Uterus (tissue), 2 donors: ENCODE measurements at regions not wholly inside any gene's neighbourhood (a gene's known extent, or its start where the extent isn't known, plus 50 kb on each side); places are given as distances from the start of the nearest gene placed in this dataset.

ENCODE experiments used
- POLR2A ChIP-seq, 2 donors: fragments of 450-650 bp; IDR thresholded peaks; one replicate each; pipeline ENCODE4 v1.6.1; 2016; ENCODE audit warnings: antibody characterized with exemption in 2 of 2, mild to moderate bottlenecking in 1 of 2, moderate library complexity in 1 of 2
- TF ChIP-seq, protein P1 (sequence below), 4 experiments: fragments of 200-600 bp in 2 of 4; fragments of 450-650 bp in 2 of 4; sonication (generic) in 2 of 4; IDR thresholded peaks; one replicate each; pipeline ENCODE4 v1.5.1; 2016 to 2019; ENCODE audit warnings: antibody characterized with exemption in 4 of 4, mild to moderate bottlenecking in 2 of 4, moderate library complexity in 1 of 4

DNA sequence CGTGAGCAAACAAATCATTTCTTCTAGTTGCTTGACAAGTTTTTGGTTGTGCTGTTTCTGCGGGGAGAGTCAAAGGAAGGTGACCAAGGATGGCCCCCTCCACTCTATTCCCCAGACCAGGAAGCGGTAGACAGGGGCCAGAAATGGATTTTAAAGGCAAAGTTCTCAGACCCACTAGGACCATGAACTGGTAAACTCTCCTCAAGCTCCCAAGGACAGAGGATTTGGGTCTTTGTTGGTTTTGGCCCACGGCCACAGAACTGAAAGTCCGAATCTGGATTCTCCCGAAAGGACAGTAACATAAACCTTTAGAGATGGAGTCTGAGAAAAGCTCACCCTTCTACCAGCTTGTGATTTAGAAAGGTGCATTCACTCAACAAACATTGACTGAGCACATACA, 85.9 kb upstream of the C2CD4B start:
- TF ChIP-seq, protein P1, sequence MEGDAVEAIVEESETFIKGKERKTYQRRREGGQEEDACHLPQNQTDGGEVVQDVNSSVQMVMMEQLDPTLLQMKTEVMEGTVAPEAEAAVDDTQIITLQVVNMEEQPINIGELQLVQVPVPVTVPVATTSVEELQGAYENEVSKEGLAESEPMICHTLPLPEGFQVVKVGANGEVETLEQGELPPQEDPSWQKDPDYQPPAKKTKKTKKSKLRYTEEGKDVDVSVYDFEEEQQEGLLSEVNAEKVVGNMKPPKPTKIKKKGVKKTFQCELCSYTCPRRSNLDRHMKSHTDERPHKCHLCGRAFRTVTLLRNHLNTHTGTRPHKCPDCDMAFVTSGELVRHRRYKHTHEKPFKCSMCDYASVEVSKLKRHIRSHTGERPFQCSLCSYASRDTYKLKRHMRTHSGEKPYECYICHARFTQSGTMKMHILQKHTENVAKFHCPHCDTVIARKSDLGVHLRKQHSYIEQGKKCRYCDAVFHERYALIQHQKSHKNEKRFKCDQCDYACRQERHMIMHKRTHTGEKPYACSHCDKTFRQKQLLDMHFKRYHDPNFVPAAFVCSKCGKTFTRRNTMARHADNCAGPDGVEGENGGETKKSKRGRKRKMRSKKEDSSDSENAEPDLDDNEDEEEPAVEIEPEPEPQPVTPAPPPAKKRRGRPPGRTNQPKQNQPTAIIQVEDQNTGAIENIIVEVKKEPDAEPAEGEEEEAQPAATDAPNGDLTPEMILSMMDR (IDR thresholded peaks at IDR 0.05): no peak
- no peak for TF ChIP-seq POLR2A (IDR thresholded peaks at IDR 0.05)
